Ascending aorta (tissue), 2 donors: ENCODE measurements at regions not wholly inside any gene's neighbourhood (a gene's known extent, or its start where the extent isn't known, plus 50 kb on each side); places are given as distances from the start of the nearest gene placed in this dataset.

ENCODE experiments used
- DNase-seq, 2 donors: peaks; one replicate each; pipeline ENCODE4 v3.0.0-alpha.2; 2019; ENCODE audit warnings: low spot score in 2 of 2
- H3K27ac ChIP-seq, 2 donors: fragments of 200-600 bp; sonication (generic); one replicate each; pipeline ENCODE4 v1.5.1; 2016 to 2017; ENCODE audit warnings: mild to moderate bottlenecking in 1 of 2
- H3K27me3 ChIP-seq: fragments of 200-600 bp; sonication (generic); one replicate; pipeline ENCODE4 v1.5.1; 2017
- H3K36me3 ChIP-seq, 2 donors: fragments of 200-600 bp; sonication (generic); one replicate each; pipeline ENCODE4 v1.5.1; 2016
- H3K4me1 ChIP-seq, 2 donors: fragments of 200-600 bp; sonication (generic); one replicate each; pipeline ENCODE4 v1.5.1; 2016 to 2017; ENCODE audit warnings: mild to moderate bottlenecking in 1 of 2
- H3K4me3 ChIP-seq, 2 donors: fragments of 200-600 bp; sonication (generic); one replicate each; pipeline ENCODE4 v1.5.1; 2016 to 2017; ENCODE audit warnings: mild to moderate bottlenecking in 1 of 2
- H3K9me3 ChIP-seq, 2 donors: fragments of 200-600 bp; sonication (generic); one replicate each; pipeline ENCODE4 v1.5.1; 2016
- intact Hi-C: fragments of 100-400 bp; cut with DNase I; formaldehyde crosslinking; loops from one replicate; pipeline ENCODE4 v1.15.1; 2023
- TF ChIP-seq, protein P1 (sequence below), 3 experiments: fragments of 200-600 bp in 2 of 3; fragments of 450-650 bp in 1 of 3; sonication (generic) in 2 of 3; IDR thresholded peaks; one replicate each; pipeline ENCODE4 v1.5.1; 2016 to 2019; ENCODE audit warnings: antibody characterized with exemption in 3 of 3, mild to moderate bottlenecking in 1 of 3, moderate library complexity in 1 of 3

DNA sequence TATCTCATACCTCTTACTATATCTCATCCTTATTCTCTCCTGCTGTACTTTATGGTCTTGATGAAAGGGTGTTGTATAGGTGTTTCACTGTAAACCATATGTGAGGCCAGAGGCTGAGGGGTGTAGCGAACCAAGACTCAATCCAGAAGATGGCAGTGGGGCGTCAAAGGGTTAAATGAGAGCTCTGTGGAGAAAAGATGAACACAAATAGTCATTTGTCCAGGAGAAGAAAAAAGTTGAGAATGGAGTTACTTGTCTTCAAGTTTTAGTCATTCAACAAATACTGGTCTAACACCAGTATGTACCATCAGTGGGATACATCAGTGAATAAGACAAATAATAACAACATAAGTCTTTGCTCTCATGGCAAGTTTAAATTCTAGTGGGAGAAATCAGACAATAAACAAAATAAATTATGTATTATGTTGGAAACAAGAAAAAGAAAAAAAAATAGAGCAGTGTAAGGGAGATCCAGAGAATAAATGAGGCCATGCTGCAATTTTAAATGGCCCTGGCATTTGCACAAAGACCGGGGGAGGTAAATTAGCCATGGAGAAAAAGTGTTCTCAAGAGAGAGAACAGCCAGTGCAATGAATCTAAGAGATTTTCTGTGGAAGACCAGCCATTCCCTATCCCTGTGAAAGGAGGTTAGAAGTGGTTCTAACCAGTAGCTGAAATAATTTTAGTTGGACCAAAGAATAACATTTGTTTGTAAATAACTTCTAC lies 77.0 kb upstream of the UMPS start:
- TF ChIP-seq, protein P1, sequence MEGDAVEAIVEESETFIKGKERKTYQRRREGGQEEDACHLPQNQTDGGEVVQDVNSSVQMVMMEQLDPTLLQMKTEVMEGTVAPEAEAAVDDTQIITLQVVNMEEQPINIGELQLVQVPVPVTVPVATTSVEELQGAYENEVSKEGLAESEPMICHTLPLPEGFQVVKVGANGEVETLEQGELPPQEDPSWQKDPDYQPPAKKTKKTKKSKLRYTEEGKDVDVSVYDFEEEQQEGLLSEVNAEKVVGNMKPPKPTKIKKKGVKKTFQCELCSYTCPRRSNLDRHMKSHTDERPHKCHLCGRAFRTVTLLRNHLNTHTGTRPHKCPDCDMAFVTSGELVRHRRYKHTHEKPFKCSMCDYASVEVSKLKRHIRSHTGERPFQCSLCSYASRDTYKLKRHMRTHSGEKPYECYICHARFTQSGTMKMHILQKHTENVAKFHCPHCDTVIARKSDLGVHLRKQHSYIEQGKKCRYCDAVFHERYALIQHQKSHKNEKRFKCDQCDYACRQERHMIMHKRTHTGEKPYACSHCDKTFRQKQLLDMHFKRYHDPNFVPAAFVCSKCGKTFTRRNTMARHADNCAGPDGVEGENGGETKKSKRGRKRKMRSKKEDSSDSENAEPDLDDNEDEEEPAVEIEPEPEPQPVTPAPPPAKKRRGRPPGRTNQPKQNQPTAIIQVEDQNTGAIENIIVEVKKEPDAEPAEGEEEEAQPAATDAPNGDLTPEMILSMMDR (IDR thresholded peaks at IDR 0.05), result no peak
- DNase-seq, result no peak
- Histone ChIP-seq H3K27me3 (no peaks in the 10 kb centered on the region), H3K4me1 (no peaks in the 10 kb centered on the region), H3K4me3 (no peak overlapping the region), H3K36me3 (peaks cover 65 to 91% of the 10 kb centered on the region in 2 donors), H3K9me3 (no peaks in the 10 kb centered on the region), H3K27ac (no peak overlapping the region)
- intact Hi-C loops, result no loop called here

DNA sequence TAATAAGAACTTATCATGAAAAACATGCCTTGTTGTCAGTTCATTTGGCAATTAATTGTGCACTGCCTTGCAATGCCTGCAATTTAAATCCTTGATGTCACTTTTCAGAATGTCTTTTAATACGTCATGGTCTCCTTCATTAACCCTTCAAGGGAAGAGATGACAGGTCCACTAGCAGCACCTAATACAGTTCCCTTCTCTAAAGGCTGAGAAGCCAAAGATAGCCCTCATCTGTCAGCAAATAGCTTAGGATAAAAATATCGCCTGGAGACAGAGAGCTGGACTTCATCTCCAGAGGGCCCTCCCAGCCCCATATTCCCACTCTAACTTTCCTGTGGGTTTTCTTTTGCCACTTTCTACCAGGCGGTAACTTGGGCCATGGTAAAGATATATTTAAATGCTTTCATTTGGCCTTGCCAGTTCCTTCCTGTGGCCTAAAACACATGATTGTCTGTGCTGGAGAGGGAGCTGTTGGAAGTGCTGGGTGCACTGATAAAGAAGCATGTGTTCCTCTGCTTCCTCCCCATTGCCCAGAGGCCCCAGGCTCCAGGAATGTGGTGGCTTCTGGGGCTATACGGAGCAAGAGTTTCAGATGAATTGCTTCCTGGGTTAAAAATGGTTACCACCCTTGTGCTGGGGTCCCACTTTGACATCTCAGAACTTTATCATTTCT lies 76.3 kb upstream of the UMPS start:
- no peak overlapping the region for H3K27ac ChIP-seq
- no peak for DNase-seq
- no peaks in the 10 kb centered on the region for H3K9me3 ChIP-seq
- no peaks in the 10 kb centered on the region for H3K27me3 ChIP-seq
- no peak overlapping the region for H3K4me3 ChIP-seq
- TF ChIP-seq, protein P1 (IDR thresholded peaks at IDR 0.05), result no peak
- peaks cover 68 to 91% of the 10 kb centered on the region in 2 donors for H3K36me3 ChIP-seq
- no peaks in the 10 kb centered on the region for H3K4me1 ChIP-seq
- intact Hi-C loops, result no loop called here

- Histone ChIP-seq H3K4me1 (no peaks in the 10 kb centered on the region), H3K27me3 (no peaks in the 10 kb centered on the region), H3K9me3 (no peaks in the 10 kb centered on the region), H3K4me3 (no peak overlapping the region), H3K36me3 (peaks cover 73 to 93% of the 10 kb centered on the region in 2 donors), H3K27ac (no peak overlapping the region)
- TF ChIP-seq, protein P1 (IDR thresholded peaks at IDR 0.05), result no peak
- DNase-seq, result no peak
- intact Hi-C loops, result no loop called here
These were observed 75.8 kb upstream of the UMPS start for GRCh38 chr3:124654470-124654845.

- intact Hi-C loops, result no loop called here
- no peak for DNase-seq
- Histone ChIP-seq H3K4me3 (no peak overlapping the region), H3K27ac (no peak overlapping the region), H3K36me3 (peaks cover 71 to 94% of the 10 kb centered on the region in 2 donors), H3K27me3 (no peaks in the 10 kb centered on the region), H3K9me3 (no peaks in the 10 kb centered on the region), H3K4me1 (no peaks in the 10 kb centered on the region)
- TF ChIP-seq, protein P1 (IDR thresholded peaks at IDR 0.05), result no peak
These were observed 73.7 kb upstream of the UMPS start for GRCh38 chr3:124656531-124656930.

DNA sequence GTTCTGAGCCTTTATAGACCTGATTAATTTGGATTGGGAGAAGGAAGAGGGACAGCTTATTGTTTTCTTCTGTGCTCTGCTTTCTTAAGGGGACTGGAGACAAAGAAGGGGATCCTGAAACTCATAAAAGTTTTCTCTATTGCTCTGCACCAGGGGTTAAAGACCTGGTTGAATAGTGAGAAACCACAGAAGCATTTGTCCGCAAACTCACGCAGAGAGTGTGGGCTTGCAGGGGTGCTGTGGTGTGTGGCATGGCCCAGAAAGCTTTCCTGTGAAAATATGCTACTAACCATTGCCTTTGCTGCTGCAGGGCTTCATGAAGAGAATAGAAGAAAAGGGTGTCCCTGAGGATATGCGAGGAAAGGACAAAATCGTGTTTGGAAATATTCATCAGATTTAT lies 73.1 kb upstream of the UMPS start:
- Histone ChIP-seq H3K4me1 (no peaks in the 10 kb centered on the region), H3K9me3 (no peaks in the 10 kb centered on the region), H3K4me3 (no peak overlapping the region), H3K36me3 (peaks cover 72 to 94% of the 10 kb centered on the region in 2 donors), H3K27ac (no peak overlapping the region), H3K27me3 (no peaks in the 10 kb centered on the region)
- TF ChIP-seq, protein P1 (IDR thresholded peaks at IDR 0.05), result no peak
- intact Hi-C loops, result no loop called here
- no peak for DNase-seq
